ENCODE measurements at regions not wholly inside any gene's neighbourhood (a gene's known extent, or its start where the extent isn't known, plus 50 kb on each side); places are given as distances from the start of the nearest gene placed in this dataset.

DNA sequence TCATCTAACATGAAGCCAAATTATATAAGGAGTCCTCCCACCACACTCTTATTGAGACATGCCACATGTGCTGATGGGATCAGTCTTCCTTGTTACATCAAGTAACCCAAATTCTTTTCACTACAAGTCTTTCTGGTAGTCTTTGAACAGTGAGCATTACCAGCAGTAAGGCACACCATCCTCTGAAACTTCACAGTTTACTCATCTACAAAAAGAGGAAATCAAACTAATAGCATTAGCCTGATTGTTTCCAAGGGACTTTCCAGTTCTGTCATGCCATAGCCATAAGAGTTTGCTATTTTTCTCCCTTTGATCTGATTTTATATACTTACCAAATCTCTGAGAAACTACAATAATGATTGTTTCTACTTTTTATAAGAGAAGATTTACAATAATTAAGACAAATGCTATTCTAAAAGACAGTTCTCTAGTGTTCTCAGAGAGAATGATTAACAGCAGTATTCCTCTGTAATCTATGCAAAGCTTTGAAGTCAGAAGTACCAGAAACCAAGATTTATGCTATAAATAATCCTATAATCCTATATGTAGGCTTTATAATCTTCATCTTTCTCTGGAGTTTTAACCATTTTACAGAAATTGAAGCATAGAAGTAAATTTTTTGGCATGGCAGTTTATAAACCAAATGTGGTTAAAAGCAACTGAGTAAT is 166.2 kb upstream of the ACO1 start:
- TF ChIP-seq, protein P1, sequence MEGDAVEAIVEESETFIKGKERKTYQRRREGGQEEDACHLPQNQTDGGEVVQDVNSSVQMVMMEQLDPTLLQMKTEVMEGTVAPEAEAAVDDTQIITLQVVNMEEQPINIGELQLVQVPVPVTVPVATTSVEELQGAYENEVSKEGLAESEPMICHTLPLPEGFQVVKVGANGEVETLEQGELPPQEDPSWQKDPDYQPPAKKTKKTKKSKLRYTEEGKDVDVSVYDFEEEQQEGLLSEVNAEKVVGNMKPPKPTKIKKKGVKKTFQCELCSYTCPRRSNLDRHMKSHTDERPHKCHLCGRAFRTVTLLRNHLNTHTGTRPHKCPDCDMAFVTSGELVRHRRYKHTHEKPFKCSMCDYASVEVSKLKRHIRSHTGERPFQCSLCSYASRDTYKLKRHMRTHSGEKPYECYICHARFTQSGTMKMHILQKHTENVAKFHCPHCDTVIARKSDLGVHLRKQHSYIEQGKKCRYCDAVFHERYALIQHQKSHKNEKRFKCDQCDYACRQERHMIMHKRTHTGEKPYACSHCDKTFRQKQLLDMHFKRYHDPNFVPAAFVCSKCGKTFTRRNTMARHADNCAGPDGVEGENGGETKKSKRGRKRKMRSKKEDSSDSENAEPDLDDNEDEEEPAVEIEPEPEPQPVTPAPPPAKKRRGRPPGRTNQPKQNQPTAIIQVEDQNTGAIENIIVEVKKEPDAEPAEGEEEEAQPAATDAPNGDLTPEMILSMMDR (IDR thresholded peaks at IDR 0.05), result no peak
- no peak for TF ChIP-seq POLR2A (IDR thresholded peaks at IDR 0.05)
- intact Hi-C loops (cut with DNase I; ENCODE audit: low total_unique reads), result no loop called here
- no peak for DNase-seq (ENCODE audit: low spot score in 2 of 2)
- H3K4me3 ChIP-seq (ENCODE audit: low read depth, poor library complexity, severe bottlenecking), result no peak overlapping the region

- WGBS, 2 donors, result 93% methylated on average over 2 of the region's 2 CpGs
- intact Hi-C loops (cut with DNase I; ENCODE audit: low total_unique reads), result no loop called here
- TF ChIP-seq, protein P1 (IDR thresholded peaks at IDR 0.05), result no peak
- TF ChIP-seq POLR2A (IDR thresholded peaks at IDR 0.05), result no peak
Observed at GRCh38 chr9:32220750-32221149, 163.7 kb upstream of the ACO1 start.

DNA sequence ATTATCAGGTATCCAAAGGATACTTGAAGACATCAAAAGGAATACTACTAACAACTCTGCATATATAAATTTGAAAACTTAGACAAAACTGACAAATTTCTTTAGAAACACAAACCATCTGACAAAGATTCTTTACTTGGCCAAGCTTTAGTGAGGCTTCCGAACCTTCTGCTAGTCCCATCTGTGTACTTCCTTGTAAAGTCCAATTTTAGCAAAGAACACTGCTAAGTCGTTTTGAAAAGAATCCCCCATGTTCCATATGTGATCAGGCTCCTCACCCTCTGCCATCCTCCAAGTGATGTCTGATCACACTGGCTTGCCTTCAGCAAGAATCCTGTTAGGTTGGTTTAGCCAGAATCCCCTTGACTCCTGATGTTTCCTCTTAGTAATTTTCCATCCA is 150.0 kb upstream of the ACO1 start:
- TF ChIP-seq, protein P1 (IDR thresholded peaks at IDR 0.05), result no peak
- no peak for TF ChIP-seq POLR2A (IDR thresholded peaks at IDR 0.05)
- intact Hi-C loops (cut with DNase I; ENCODE audit: low total_unique reads), result no loop called here
- no peak overlapping the region for H3K4me3 ChIP-seq (ENCODE audit: low read depth, poor library complexity, severe bottlenecking)
- no peak for DNase-seq (ENCODE audit: low spot score in 2 of 2)
- 51 to 65% methylated on average over 2 of the region's 2 CpGs for WGBS, 2 donors

More at GRCh38 chr9:32220750-32221149, 163.7 kb upstream of the ACO1 start:
- no peak for DNase-seq (ENCODE audit: low spot score in 2 of 2)
- no peak overlapping the region for H3K4me3 ChIP-seq (ENCODE audit: low read depth, poor library complexity, severe bottlenecking)

- TF ChIP-seq, protein P1 (IDR thresholded peaks at IDR 0.05), result no peak
- no peak for TF ChIP-seq POLR2A (IDR thresholded peaks at IDR 0.05)
- 45 to 48% methylated on average over 3 of the region's 3 CpGs for WGBS, 2 donors
- DNase-seq (ENCODE audit: low spot score in 2 of 2), result no peak
- intact Hi-C loops (cut with DNase I; ENCODE audit: low total_unique reads), result no loop called here
- no peak overlapping the region for H3K4me3 ChIP-seq (ENCODE audit: low read depth, poor library complexity, severe bottlenecking)
Observed at GRCh38 chr9:32247168-32247567, 137.3 kb upstream of the ACO1 start.

- no peak for DNase-seq (ENCODE audit: low spot score in 2 of 2)
- no peak overlapping the region for H3K4me3 ChIP-seq (ENCODE audit: low read depth, poor library complexity, severe bottlenecking)
- intact Hi-C loops (cut with DNase I; ENCODE audit: low total_unique reads), result no loop called here
- 84 to 89% methylated on average over 2 of the region's 2 CpGs for WGBS, 2 donors
- TF ChIP-seq, protein P1 (IDR thresholded peaks at IDR 0.05), result no peak
- TF ChIP-seq POLR2A (IDR thresholded peaks at IDR 0.05), result no peak
Observed at GRCh38 chr9:32248189-32248712, 136.2 kb upstream of the ACO1 start.

DNA sequence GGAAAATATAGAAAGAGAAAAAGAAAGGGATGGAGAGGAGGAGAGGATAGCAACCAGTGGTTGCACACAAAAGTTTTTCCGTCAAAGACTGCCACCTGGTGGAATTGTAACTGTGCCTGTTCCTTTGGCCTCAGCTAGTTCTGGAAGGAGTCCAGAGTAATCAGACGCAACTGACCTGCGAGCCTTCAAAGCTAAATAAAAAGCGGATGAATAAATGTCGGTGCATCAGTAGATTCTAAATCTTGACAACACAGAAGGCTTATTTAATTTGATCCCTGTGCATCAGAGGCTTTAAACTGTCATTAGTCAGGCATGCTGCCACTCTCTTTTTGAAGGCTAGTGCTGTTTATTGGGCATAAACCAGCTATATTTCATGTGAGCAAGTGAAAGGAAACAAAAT is 132.9 kb upstream of the ACO1 start:
- intact Hi-C loops (cut with DNase I; ENCODE audit: low total_unique reads), result no loop called here
- 6 to 9% methylated on average over 5 of the region's 5 CpGs for WGBS, 2 donors
- TF ChIP-seq POLR2A (IDR thresholded peaks at IDR 0.05), result no peak
- TF ChIP-seq, protein P1 (IDR thresholded peaks at IDR 0.05), result no peak
- DNase-seq (ENCODE audit: low spot score in 2 of 2), result no peak
- no peak overlapping the region for H3K4me3 ChIP-seq (ENCODE audit: low read depth, poor library complexity, severe bottlenecking)

Measured in lower leg skin (tissue), 4 donors.